SW 1271 (cell line): ENCODE measurements at regions not wholly inside any gene's neighbourhood (a gene's known extent, or its start where the extent isn't known, plus 50 kb on each side); places are given as distances from the start of the nearest gene placed in this dataset.
A peak's percentile ranks its signal among the peaks of the same experiment; 100 is the strongest.

Experiments
- DNase-seq, 2 experiments: peaks; one replicate each; lab custom pipeline; 2025; lab: John Stamatoyannopoulos, UW

DNA sequence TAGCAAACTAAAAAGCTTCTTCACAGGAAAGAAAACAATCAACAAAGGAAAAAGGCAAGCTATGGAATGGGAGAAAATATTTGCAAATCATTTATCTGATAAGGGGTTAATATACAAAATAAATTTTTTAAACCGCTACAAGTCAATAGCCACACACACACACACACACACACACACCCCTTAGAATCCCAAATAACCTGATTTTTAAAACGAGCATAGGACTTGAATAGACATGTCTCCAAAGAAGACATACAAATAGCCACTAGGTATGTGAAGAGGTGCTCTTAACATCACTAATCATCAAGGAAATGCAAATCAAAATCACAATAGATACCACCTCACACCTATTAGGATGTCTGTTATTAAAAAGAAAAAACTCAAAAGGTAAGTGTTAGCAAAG lies 187.7 kb downstream of the TRIM27 start:
- DNase-seq, result no peak

DNA sequence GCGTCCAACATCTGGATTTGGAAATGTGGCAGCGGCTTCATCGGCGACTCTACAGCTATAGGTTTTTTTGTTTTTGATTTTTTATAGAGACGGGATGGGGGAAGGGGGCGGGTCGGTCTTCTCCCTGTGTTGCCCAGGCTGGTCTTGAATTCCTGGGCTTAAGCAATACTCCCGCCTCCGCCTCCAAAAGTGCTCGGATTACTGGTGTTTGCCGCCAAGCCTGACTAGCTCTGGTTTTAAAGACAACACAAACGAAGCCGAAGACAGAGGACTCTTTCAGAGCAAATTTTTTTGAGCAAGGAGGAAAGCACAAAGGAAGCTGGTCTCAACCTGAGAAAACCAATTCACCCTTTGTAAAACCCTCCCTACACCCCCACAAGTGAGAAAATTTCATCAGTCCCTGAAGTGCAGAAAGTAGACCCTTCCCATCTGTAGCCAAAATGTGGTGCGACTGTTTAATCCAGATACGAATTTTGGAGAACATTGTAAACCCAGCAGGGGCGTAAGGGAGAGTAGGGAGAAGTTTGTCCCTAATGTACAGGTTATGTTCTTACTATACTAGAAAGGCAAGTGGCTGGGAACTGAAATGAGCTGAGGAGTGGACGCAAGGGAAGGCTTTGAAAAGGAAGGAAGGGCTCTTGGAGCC lies 185.9 kb downstream of the TRIM27 start:
- no peak for DNase-seq

DNA sequence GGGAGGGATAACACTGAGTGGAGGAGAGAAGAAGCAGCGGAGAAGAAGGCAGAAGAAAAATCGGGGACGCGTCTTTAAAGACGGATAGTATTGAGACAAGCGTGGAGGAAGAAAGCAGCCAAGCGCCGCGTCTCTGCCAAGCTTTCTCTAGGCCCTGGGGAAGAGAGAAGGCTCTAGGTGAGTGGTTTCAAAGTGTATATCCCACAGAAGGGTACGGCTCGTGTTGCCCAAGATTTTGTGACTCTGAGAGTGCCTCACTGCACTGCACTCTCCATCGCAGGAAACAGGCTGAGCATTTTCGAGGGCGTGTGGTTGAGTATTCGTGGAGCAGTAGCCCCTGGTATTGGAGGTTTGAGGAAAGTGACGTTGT lies 185.4 kb downstream of the TRIM27 start:
- DNase-seq, result no peak

DNA sequence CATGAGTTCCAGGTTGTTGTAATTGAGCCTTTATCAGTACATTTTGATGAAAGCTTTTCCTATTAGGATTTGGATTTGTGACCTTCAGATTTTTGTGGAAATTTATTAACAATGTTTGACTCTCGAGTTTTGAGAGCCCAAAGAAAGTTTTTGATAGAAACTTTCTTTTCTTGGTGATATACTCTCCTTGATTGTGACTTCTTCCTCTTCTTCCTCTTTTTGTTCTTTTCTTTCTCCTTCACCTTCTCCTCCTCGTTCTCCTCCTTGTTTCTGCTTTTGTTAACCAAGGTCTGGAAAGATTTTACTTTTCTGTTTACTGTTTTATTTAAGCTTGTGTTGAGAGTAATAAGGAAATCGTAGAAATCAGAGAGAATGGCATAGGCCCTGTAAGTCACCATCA lies 182.4 kb downstream of the TRIM27 start:
- DNase-seq, result no peak

DNA sequence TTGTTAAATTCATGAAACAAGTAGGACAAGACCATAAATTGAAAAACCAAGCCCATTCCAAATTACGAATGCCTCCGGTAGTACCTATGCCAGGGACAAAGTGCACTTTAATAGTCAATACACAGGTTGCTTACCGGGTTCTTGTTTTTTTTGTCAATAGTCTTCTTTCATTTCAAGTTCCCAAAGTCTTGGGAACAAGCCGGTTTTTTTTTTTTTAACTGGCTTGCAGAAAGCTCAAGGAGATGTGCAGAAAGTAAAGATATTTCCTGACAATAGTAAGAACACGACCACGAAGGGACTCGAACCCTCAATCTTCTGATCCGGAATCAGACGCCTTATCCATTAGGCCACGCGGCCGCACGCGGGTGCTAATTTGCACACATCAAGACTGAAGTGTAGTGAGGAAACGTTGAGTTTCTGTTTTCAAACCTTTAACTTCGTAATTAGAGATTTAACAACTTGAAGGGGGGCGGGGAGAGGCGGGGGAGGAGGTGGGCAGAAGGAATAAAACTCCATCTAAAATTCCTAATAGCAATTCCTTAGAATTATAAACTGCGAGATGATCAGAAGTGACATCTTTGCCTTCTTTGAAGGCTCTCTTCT lies 181.0 kb downstream of the TRIM27 start:
- peak; percentile 75 to 89 for DNase-seq

DNA sequence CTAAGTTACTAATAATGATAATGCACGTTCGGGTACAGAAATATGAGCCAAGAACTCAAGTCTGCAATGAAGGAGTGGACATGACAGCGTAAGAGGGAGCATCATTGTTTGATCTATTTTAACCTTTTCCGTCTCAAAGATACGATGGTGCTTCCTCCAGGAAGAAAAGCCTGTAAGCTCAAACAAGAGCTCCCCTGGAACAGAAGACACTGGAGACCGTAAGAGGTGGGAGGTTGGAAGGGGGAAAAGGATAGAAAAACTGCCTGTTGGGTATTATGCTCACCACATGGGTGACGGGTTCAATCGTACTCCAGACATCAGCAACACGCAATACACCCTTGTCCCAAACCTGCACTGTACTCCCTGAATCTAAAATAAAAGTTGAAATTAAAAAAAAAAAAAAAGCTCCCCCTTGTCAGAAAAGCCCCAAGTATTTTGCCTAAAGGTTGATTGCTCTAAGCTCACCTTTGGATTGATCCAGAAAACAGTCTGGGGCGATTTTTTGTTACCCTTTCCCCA lies 180.5 kb downstream of the TRIM27 start:
- no peak for DNase-seq

DNA sequence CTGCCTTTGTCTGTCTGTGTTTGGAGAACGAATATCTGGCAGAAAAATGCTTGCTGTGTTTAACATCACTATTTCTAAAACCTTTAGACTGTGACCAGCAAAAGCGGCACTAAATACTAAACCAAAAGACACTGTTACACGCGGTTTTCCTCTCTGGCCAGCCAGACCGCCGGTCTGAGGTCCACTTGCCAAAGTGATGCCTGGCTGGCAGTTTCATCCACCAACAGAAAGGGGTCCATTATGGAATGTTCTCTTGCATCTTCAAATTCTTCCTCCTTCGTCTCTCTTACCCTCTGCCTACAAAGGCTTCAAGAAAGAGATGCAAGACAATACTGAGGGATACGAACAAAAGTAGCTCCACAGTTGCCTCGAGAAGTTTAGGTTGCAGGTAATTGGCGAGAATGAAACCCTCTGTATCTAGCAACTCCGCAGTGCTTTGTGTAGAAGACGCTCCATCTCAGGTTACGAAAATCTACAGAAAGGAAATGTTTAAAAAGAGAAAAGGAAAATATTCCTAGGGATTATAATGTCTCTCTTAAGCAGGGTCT lies 176.6 kb downstream of the TRIM27 start:
- DNase-seq, result peak in 1 of 2 experiments; percentile 73

DNA sequence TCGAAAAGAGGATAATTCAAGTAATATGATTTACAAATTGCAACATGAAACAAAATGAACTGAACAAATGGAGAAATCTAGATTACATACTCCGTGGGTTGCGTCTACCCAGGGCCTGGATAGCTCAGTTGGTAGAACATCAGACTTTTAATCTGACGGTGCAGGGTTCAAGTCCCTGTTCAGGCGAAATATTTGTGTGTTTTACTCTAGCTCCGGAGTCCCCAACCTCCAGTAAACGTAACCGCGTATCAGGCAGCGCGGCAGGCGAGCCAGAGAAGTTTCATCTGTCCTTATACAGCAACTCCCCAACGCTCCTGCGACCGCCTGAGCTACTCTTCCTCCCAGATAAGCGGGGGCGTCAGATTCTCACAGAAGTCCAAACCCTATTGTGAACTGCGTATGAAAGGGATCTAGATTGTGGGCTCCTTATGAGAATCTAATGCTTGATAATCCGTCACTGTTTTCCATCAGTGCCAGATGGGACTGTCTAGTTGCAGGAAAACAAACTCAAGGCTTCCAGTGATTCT lies 176.1 kb downstream of the TRIM27 start:
- peak; percentile 93 to 97 for DNase-seq

DNA sequence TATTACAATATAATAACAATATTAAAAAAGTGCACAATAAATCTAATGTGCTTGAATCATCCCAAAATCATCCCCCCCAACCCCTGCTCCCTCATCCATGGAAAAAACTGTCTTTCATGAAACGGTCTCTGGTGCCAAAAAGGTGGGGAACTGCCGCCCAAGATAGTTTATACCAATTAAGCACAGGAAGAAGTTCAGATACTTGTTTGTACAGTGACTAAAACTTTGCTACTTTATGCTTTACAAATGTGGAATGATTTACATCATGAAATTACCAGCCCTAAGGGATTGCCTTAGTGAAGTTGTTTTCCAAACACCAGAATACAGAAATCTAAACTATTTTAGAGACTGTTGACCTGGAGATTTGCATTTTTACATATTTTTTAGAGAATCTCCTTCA lies 175.6 kb downstream of the TRIM27 start:
- DNase-seq, result no peak

DNA sequence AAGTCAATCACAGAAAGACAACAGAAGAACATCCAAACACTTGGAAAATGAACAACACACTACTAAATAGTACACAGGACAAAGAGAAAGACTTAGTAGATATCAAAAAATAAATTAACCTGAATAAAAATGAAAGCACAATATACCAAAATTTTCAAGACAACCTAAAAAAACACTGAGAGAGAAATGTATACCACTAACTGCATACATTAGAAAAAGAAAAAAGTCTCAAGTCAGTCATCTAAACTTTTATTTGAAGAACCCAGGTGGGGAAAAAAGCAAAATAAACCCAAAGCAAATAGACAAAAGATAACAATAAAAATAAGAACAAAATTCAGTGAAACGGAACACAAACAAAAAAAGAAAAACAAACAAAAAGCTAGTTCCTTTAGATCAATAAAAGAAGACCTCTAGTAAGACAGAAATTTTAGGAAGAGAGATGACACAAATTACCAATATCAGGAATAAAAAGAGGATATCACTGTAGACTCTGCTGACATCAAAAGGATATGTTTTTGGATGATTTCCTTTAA lies 172.8 kb downstream of the TRIM27 start:
- no peak for DNase-seq

DNA sequence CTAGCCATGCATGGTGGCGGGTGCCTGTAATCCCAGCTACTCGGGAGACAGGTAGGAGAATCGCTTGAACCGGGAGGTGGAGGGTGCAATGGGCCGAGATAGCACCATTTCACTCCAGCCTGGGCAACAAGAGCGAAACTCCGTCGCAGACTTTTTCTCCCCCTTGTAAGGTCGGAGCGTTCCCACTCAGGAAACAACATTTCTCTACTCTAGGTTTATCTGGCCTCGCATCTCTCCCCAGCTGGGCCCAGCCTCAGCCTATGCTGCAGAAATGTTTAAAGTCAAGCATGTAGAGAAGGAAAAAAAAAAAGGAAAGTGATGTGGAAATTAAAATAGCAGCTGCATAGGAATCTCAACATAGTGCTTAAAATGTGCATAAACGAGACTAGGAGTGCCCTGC lies 172.3 kb downstream of the TRIM27 start:
- no peak for DNase-seq

DNA sequence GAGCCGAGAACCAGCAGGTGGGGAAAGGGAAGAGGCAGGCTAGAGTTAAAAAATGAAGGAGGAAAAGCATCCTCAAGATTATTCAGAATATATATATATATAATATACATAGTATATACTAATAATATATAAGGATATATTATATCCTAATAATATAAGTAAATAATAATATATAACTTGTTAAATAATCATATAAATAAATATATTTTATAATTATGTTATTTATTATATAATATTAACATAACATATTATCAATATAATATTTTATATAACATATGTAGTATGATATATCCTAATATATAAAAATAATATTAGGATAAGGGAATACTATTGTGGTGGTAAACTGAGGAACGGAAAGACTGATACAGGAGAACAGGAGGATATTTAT lies 171.8 kb downstream of the TRIM27 start:
- no peak for DNase-seq

DNA sequence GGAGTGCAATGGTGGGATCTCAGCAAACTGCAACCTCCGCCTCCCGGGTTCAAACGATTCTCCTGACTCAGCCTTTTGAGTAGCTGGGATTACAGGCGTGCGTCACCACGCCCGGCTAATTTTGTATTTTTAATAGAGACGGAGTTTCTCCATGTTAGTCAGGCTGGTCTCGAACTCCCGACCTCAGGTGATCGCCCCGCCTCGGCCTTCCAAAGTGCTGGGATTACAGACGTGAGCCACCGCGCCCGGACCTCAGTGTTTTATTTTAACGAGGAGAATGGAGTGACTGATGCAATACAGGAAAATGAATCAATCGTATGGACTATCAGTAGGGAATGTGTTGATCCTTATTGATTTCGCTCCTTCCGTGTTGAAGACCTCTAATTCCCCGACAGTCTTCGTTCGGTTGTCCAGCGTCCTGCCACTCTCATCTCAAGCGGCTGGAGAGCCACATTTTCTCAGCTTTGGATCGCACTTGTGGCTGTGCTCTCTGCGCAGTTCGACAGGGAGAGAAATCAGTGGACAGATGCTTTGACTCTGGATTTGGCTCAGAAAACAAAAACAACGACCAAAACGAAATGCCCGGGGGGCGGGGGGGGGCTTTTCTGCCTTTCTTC lies 166.2 kb downstream of the TRIM27 start:
- no peak for DNase-seq

DNA sequence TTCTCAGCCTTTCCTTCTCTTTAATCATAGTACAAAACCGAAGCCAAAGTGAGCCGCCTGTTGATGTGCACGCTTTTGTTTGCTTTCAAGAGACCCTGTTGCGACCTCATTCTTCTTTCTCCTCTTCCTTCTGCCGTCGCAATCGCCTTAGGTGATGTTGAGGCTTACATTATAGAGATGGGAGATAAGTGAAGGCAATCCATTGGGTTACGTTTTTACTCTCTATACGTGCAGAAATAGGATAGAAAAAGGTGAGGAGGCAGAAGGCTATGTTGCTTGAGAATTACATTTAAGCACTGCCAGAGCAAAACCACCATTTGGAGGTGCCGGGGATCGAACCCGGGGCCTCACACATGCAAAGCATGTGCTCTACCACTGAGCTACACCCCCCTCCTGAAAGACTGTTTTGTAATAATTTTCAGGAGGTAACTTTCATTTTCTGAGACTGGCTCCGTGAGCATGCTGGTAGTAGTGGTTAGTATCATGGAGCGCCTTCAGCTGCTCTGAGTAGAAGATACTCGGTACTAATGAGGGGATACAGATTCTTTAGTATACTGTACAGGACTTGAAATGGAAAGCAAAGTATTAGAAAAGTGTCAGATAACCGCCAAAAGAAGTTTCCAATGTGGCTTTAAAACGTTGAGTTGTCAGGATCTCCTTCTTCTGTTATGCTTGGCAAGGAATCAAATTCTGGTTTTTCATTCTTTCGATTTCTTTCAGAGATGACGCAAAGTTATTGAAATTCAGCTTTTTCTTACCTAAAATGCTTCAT lies 165.6 kb downstream of the TRIM27 start:
- peak; percentile 23 to 79 for DNase-seq

DNA sequence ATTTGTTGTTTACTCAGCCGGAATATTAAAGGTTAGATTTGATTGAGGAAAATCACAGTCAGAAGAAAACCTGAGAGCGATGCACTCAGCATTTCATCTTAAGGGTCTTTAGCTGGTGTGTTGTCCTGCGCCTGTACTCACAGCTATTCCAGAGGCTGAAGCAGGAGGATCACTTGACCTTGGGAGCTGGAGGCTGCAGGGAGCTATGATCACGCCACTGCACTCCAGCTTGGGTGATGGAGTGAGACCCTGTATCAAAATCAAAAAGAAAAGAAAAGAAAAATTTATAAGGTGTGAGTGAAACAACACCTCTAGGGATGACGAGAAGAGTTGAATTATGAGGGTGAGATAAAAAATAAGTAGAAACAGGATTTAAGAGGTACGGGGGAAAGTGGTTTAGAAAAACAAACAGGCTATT lies 165.0 kb downstream of the TRIM27 start:
- DNase-seq, result no peak

DNA sequence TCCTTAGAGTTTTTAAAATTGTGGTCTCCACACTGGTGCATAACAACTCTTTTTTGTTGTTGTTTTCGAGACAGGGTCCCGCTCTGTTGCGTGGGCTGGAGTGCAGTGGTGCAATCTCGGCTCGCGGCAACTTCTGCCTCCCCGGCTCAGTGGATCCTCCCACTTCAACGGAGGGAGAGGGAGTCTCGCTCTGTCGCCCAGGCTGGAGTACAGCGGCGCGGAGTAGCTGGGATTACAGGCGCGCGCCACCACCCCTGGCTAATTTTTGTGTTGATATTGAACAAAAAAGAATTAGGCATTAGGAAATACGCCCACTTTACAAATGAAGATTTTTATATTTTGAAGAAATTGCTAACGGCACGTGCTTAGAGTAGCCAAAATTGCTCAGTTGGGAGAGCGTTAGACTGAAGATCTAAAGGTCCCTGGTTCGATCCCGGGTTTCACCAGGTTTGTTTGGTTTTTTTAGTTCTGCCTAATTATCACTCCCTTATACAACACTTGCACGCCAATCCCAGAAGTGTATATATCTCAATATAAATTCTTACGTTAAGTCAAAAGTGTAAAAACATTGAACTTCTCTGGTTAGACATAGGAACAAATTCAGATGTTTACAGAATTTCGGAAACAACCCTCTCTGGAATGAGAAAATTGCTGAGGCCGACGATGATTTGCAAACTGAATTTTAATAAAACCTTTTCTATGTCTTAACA lies 159.6 kb downstream of the TRIM27 start:
- DNase-seq, result no peak

DNA sequence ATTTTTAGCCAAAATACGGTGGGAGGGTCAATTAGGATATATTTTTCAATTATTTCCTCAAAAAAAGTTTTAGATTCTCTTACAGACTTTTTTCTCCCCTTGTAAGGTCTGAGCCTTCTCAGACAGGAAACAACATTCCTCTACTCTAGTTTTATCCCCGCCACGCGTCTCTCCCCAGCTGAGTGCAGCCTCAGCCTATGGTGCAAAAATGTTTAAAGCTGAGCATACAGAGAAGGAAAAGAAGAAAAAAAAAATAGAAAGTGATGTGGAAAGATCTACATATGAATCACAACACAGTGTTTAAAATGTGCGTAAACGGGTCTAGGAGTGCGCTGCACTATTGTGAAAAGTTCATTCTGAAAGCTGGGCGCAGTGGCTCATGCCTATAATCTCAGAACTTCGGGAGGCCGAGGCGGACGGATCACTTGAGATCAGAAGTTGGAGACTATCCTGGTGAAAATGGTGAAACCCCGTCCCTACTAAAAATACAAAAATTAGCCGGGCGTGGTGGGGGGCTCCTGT lies 159.0 kb downstream of the TRIM27 start:
- no peak for DNase-seq

DNA sequence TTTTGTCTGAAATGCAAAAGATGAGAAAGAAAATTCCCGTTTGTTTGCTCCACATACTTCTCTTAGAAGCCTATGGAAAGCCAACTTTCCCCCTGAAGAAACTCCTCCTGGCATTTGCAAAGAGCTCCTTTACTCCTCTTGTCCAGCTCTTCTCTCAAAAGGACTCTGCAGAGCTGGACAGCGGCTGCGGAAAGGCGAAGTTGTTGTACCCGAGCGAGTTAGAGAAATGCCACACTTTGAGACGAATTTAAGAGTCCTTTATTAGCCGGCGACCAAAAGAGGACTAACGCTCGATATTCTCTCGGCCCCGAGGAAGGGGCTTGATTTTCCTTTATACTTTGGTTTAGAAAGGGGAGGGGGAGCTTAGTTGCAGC lies 157.8 kb downstream of the TRIM27 start:
- no peak for DNase-seq

DNA sequence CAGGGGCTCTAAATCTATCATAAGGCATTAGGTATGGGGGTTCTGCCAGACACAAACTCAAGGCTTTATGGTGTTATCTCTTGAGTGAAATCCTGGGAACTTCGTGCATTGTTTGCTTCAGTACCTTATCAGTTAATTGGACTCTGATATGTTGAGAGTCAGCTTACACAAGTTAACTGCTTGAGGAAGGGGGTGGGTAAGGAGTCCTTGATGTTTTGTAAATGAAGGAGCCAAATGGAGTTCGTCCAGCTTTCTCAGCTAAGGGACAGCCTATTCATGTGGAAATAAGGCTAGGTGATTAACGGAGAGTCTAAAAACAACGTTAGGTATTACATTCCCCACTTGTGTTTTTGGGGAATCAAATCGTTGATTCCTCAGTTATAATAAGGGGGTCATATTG lies 157.4 kb downstream of the TRIM27 start:
- DNase-seq, result no peak

DNA sequence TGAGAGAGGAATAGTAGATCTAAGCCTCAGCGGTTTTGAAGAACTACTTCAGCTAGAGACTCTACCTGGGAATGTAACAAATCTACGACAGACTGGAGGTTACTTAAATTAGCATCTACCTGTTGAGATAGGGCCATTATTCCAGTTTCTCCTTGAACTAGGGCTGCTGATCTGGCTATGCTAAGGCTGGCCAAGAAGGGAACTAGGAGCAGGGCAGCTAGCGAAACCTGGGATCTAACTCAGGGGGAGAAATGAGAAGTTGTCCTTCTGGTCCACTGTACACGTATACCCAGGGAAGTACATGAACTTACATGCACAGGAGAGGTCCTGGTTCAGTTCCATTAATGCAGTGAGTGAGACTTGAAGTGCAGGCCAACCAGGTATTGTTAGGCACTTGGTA lies 156.7 kb downstream of the TRIM27 start:
- DNase-seq, result no peak

DNA sequence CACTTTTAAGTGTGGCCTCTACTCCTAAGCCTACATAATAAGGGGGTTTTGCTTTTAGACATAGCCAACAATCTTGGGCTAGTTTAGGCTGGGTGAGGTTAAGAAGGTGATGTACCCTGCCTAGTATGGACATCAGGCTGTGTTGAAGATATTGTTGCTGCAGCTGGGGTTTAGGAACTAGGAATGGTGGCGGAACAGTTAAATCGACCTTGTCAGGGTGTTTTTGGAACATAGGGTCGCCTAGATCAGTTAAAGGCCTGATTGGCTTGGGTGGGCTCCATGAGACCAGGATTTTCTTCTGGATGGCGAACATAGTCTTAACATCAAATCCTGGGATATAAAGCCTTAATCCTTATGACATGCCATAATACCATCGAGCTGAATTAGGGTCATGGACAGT lies 156.1 kb downstream of the TRIM27 start:
- DNase-seq, result no peak
